SK-N-SH (cell line): ENCODE measurements at regions not wholly inside any gene's neighbourhood (a gene's known extent, or its start where the extent isn't known, plus 50 kb on each side); places are given as distances from the start of the nearest gene placed in this dataset.

Experiments
- CTCF ChIA-PET: fragments of 300-600, 350-600 bp; formaldehyde crosslinking; extraction: SDS; loops from one replicate; lab custom pipeline; 2021; lab: Yijun Ruan, JAX
- POLR2A ChIA-PET: fragments of 350-600 bp; sonication (Branson Sonifier 250); formaldehyde crosslinking; extraction: SDS; loops from one replicate; lab custom pipeline; 2020; ENCODE audit warnings: antibody characterized with exemption, inconsistent platforms; lab: Yijun Ruan, JAX
- DNase-seq: peaks from one replicate; pipeline ENCODE4 v3.0.0; 2012
- H2AFZ ChIP-seq: fragments of 200-600 bp; sonication (generic); 2 replicates; pipeline ENCODE4 v1.8.1; 2016; ENCODE audit warnings: antibody characterized with exemption, mild to moderate bottlenecking, low read depth
- H3F3A ChIP-seq: fragments of 200-600 bp; sonication (generic); replicated peaks from 2 replicates; pipeline ENCODE3; 2016; ENCODE audit warnings: antibody characterized with exemption, mild to moderate bottlenecking; ENCODE audit not compliant: insufficient read depth
- H3K27ac ChIP-seq, 2 experiments: fragments of 200-500 bp in 1 of 2; fragments of 200-600 bp in 1 of 2; sonication (Bioruptor generic) in 1 of 2; sonication (generic), shearing (Covaris generic) in 1 of 2; 2 replicates each; pipeline versions ENCODE4 v1.5.1 to v1.6.1; 2014 to 2016; ENCODE audit warnings: low read depth in 2 of 2, inconsistent platforms in 1 of 2, low read length in 1 of 2, mild to moderate bottlenecking in 1 of 2, mixed read lengths in 1 of 2
- H3K27me3 ChIP-seq: fragments of 200-600 bp; sonication (generic), shearing (Covaris generic); 2 replicates; pipeline ENCODE4 v1.6.1; 2016; ENCODE audit warnings: mixed run types; ENCODE audit not compliant: insufficient read depth
- H3K36me3 ChIP-seq, 2 experiments: fragments of 200-500 bp in 1 of 2; fragments of 200-600 bp in 1 of 2; sonication (Bioruptor generic) in 1 of 2; sonication (generic) in 1 of 2; replicated peaks in 1 of 2; 2 replicates each; pipeline versions ENCODE3 to v1.5.1; 2014 to 2016; ENCODE audit warnings: low read length in 1 of 2, mild to moderate bottlenecking in 1 of 2; ENCODE audit not compliant: insufficient read depth in 2 of 2, control insufficient read depth in 1 of 2
- H3K4me1 ChIP-seq, 2 experiments: fragments of 200-500 bp in 1 of 2; fragments of 200-600 bp in 1 of 2; sonication (Bioruptor generic) in 1 of 2; sonication (generic), shearing (Covaris generic) in 1 of 2; 2 replicates each; pipeline versions ENCODE4 v1.5.1 to v1.6.1; 2014 to 2016; ENCODE audit warnings: low read depth in 1 of 2, low read length in 1 of 2, mixed run types in 1 of 2; ENCODE audit not compliant: insufficient read depth in 2 of 2, control insufficient read depth in 1 of 2
- H3K4me2 ChIP-seq: fragments of 200-600 bp; sonication (generic), shearing (Covaris generic); 2 replicates; pipeline ENCODE4 v1.6.1; 2017; ENCODE audit warnings: mixed run types
- H3K4me3 ChIP-seq, 2 experiments: fragments of 200-500 bp in 1 of 2; fragments of 200-600 bp in 1 of 2; sonication (Bioruptor generic) in 1 of 2; sonication (generic), shearing (Covaris generic) in 1 of 2; 2 replicates each; pipeline versions ENCODE4 v1.5.1 to v1.8.1; 2014 to 2016; ENCODE audit warnings: low read depth in 2 of 2, inconsistent platforms in 1 of 2, low read length in 1 of 2, mild to moderate bottlenecking in 1 of 2, mixed read lengths in 1 of 2, moderate library complexity in 1 of 2
- H3K79me2 ChIP-seq: fragments of 200-600 bp; sonication (generic); 2 replicates; pipeline ENCODE4 v1.8.1; 2017; ENCODE audit warnings: mild to moderate bottlenecking; ENCODE audit not compliant: insufficient read depth
- H3K9ac ChIP-seq: fragments of 200-600 bp; sonication (generic); 2 replicates; pipeline ENCODE4 v1.6.1; 2017; ENCODE audit warnings: mixed run types
- H3K9me2 ChIP-seq: fragments of 200-600 bp; sonication (generic); 2 replicates; pipeline ENCODE4 v1.6.1; 2017; ENCODE audit warnings: mixed run types
- H3K9me3 ChIP-seq: fragments of 200-600 bp; sonication (generic); 2 replicates; pipeline ENCODE4 v1.6.1; 2017; ENCODE audit warnings: mixed run types, mild to moderate bottlenecking, moderate library complexity
- H4K20me1 ChIP-seq: fragments of 200-600 bp; sonication (generic); 2 replicates; pipeline ENCODE4 v1.6.1; 2017; ENCODE audit warnings: mild to moderate bottlenecking, mixed run types; ENCODE audit not compliant: insufficient read depth
- ELF1 ChIP-seq: IDR thresholded peaks from 2 replicates; pipeline ENCODE4 v1.4.0; 2012
- EP300 ChIP-seq, 2 experiments: IDR thresholded peaks; 2 replicates each; pipeline versions ENCODE4 v1.4.0 to v1.6.1; 2012; ENCODE audit warnings: borderline replicate concordance in 1 of 2, low read depth in 1 of 2, low read length in 1 of 2
- EZH2phosphoT487 ChIP-seq: fragments of 200-600 bp; sonication (generic); IDR thresholded peaks from 2 replicates; pipeline ENCODE4 v1.6.1; 2017; ENCODE audit warnings: low read depth, mixed run types, mild to moderate bottlenecking, antibody characterized with exemption, moderate library complexity, borderline replicate concordance
- FOXM1 ChIP-seq: IDR thresholded peaks from 2 replicates; pipeline ENCODE4 v1.4.0; 2012; ENCODE audit warnings: low read depth, mild to moderate bottlenecking
- GABPA ChIP-seq: IDR thresholded peaks from 2 replicates; pipeline ENCODE4 v1.4.0; 2012; ENCODE audit warnings: low read depth, mild to moderate bottlenecking
- MXI1 ChIP-seq: IDR thresholded peaks from 2 replicates; pipeline ENCODE4 v1.6.1; 2012; ENCODE audit warnings: mild to moderate bottlenecking, low read depth, low read length, improper control_type of control experiment
- RAD21 ChIP-seq: IDR thresholded peaks from 2 replicates; pipeline ENCODE4 v1.6.1; 2012; ENCODE audit warnings: mild to moderate bottlenecking, low read length
- RXRA ChIP-seq: IDR thresholded peaks from 2 replicates; pipeline ENCODE4 v1.4.0; 2012; ENCODE audit warnings: low read depth, mild to moderate bottlenecking, borderline replicate concordance
- SMC3 ChIP-seq: IDR thresholded peaks from 2 replicates; pipeline ENCODE4 v1.6.1; 2012; ENCODE audit warnings: low read depth, low read length, improper control_type of control experiment
- TAF1 ChIP-seq: IDR thresholded peaks from 2 replicates; pipeline ENCODE4 v1.6.1; 2012; ENCODE audit warnings: low read depth, mild to moderate bottlenecking, low read length, moderate library complexity, borderline replicate concordance
- YY1 ChIP-seq: IDR thresholded peaks from 2 replicates; pipeline ENCODE4 v1.4.0; 2012; ENCODE audit warnings: low read depth, mild to moderate bottlenecking
- whole genome bisulfite sequencing: methylation state at CpG from one replicate; pipeline ENCODE4 v1.1.6; 2017; ENCODE audit warnings: low lambda C conversion rate; 5-methylcytosine and 5-hydroxymethylcytosine counted together
- TF ChIP-seq, protein P1 (sequence below): IDR thresholded peaks from 2 replicates; pipeline ENCODE4 v1.4.0; 2012; ENCODE audit warnings: low read depth
- TF ChIP-seq, protein P2 (sequence below): IDR thresholded peaks from 2 replicates; pipeline ENCODE4 v1.4.0; 2012; ENCODE audit warnings: low read depth, borderline replicate concordance
- TF ChIP-seq, protein P3 (sequence below): IDR thresholded peaks from 2 replicates; pipeline ENCODE4; 2012
- TF ChIP-seq, protein P4 (sequence below): fragments of 150-350 bp; IDR thresholded peaks from 2 replicates; pipeline ENCODE4 v1.6.1; 2017; ENCODE audit warnings: antibody characterized with exemption, low read length, low read depth, borderline replicate concordance

DNA sequence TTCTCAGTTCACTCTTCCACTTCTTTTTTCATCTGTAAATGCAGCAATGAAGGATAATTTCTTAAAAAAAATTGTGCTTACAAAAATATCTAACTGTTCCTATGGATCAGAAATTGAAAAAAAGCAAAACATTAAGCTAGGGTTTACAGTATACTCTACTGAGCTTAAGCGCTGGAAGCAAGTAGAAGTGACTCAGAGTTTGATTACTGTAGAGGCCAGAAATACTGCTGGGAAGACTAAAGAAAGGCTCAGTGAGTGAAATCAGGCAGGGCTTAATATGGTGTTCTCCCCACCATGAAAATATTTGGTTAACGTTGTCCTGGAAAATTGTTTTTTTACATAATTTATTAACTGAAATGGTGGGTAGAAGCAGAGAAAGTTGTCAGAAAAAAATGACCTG is 1061.8 kb upstream of the GRIA3 start (continued):
- TF ChIP-seq TAF1 (no peak), FOXM1 (no peak), ELF1 (no peak), RXRA (no peak), GABPA (no peak)
- TF ChIP-seq, protein P1, sequence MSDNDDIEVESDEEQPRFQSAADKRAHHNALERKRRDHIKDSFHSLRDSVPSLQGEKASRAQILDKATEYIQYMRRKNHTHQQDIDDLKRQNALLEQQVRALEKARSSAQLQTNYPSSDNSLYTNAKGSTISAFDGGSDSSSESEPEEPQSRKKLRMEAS = no peak

DNA sequence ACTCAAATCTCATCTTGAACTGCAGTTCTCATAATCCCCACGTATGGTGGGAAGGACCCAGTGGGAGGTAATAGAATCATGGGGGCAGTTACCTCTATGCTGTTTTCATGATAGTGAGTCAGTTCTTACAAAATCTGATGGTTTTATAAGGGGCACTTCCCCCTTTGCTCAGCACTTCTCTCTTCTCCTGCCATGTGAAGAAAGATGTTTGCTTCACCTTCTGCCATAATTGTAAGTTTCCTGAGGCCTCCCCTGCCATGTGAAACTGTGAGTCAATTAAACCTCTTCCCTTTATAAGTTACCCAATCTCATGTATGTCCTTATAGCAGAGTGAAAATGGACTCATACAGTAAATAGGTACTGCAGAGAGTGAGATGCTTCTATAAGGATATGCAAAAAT is 1050.6 kb upstream of the GRIA3 start:
- H3K4me1 ChIP-seq = no peaks in the 10 kb centered on the region; a peak in 1 of 4 replicates
- 11% methylated on average over 1 of the region's 1 CpG for WGBS
- H4K20me1 ChIP-seq = no peaks in the 10 kb centered on the region
- H3K27ac ChIP-seq = no peak overlapping the region
- H3K79me2 ChIP-seq = no peaks in the 10 kb centered on the region
- H3K27me3 ChIP-seq = no peaks in the 10 kb centered on the region
- H3F3A ChIP-seq = no peaks in the 10 kb centered on the region
- no peak for DNase-seq
- H3K4me2 ChIP-seq = no peak overlapping the region
- no peaks in the 10 kb centered on the region for H3K36me3 ChIP-seq
- POLR2A ChIA-PET = no interaction called here
- TF ChIP-seq EP300 (IDR thresholded peaks at IDR 0.05; ENCODE audit: borderline replicate concordance in 1 of 2, low read depth in 1 of 2, low read length in 1 of 2) = no peak
- CTCF ChIA-PET = no interaction called here
- no peak overlapping the region for H3K4me3 ChIP-seq
- no peaks in the 10 kb centered on the region for H3K9me3 ChIP-seq
- H3K9me2 ChIP-seq = 0 out of 2 replicates have a peak, but pooled peaks cover 2% of the 10 kb centered on the region
- no peak overlapping the region for H2AFZ ChIP-seq
- no peak overlapping the region for H3K9ac ChIP-seq

DNA sequence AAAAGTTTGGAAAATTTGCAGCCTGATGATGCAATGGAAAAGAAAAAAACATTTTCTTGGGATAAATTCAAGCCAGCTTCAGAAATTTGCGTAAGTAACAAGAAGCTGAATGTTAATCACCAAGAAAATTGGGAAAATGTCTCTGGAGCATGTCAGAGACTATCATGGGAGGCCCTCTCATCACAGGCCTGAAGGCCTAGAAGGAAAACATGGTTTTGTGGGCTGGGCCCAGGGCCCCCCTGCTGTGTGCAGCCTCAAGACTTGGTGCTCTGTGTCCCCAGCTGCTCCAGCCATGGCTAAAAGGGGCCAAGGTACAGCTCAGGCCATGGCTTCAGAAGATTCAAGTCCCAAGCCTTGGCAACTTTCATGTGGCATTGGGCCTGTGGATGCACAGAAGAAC is 1049.8 kb upstream of the GRIA3 start:
- H3K27me3 ChIP-seq = no peaks in the 10 kb centered on the region
- H3K4me3 ChIP-seq = no peak overlapping the region
- H3K36me3 ChIP-seq = no peaks in the 10 kb centered on the region
- no peaks in the 10 kb centered on the region for H3K9me3 ChIP-seq
- POLR2A ChIA-PET = no interaction called here
- CTCF ChIA-PET = no interaction called here
- 4% methylated on average over 1 of the region's 1 CpG for WGBS
- H2AFZ ChIP-seq = no peak overlapping the region
- H3K4me2 ChIP-seq = no peak overlapping the region
- H3F3A ChIP-seq = no peaks in the 10 kb centered on the region
- H3K9me2 ChIP-seq = 0 out of 2 replicates have a peak, but pooled peaks cover 2% of the 10 kb centered on the region
- H3K27ac ChIP-seq = no peak overlapping the region
- H3K79me2 ChIP-seq = no peaks in the 10 kb centered on the region
- TF ChIP-seq EZH2phosphoT487 = no peak
- no peak for TF ChIP-seq GABPA
- TF ChIP-seq MXI1 = no peak
- TF ChIP-seq, protein P2, sequence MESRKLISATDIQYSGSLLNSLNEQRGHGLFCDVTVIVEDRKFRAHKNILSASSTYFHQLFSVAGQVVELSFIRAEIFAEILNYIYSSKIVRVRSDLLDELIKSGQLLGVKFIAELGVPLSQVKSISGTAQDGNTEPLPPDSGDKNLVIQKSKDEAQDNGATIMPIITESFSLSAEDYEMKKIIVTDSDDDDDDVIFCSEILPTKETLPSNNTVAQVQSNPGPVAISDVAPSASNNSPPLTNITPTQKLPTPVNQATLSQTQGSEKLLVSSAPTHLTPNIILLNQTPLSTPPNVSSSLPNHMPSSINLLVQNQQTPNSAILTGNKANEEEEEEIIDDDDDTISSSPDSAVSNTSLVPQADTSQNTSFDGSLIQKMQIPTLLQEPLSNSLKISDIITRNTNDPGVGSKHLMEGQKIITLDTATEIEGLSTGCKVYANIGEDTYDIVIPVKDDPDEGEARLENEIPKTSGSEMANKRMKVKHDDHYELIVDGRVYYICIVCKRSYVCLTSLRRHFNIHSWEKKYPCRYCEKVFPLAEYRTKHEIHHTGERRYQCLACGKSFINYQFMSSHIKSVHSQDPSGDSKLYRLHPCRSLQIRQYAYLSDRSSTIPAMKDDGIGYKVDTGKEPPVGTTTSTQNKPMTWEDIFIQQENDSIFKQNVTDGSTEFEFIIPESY = no peak
- TF ChIP-seq RAD21 = no peak
- TF ChIP-seq, protein P3, sequence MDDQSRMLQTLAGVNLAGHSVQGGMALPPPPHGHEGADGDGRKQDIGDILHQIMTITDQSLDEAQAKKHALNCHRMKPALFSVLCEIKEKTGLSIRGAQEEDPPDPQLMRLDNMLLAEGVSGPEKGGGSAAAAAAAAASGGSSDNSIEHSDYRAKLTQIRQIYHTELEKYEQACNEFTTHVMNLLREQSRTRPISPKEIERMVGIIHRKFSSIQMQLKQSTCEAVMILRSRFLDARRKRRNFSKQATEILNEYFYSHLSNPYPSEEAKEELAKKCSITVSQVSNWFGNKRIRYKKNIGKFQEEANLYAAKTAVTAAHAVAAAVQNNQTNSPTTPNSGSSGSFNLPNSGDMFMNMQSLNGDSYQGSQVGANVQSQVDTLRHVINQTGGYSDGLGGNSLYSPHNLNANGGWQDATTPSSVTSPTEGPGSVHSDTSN = no peak
- no peak for TF ChIP-seq SMC3
- no peak for TF ChIP-seq YY1
- TF ChIP-seq, protein P4, sequence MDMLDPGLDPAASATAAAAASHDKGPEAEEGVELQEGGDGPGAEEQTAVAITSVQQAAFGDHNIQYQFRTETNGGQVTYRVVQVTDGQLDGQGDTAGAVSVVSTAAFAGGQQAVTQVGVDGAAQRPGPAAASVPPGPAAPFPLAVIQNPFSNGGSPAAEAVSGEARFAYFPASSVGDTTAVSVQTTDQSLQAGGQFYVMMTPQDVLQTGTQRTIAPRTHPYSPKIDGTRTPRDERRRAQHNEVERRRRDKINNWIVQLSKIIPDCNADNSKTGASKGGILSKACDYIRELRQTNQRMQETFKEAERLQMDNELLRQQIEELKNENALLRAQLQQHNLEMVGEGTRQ = no peak
- no peak for TF ChIP-seq FOXM1
- H3K4me1 ChIP-seq = no peaks in the 10 kb centered on the region; a peak in 1 of 4 replicates
- H3K9ac ChIP-seq = no peak overlapping the region
- DNase-seq = no peak
- no peaks in the 10 kb centered on the region for H4K20me1 ChIP-seq
